Fibroblast of lung (primary cell): ENCODE measurements at regions not wholly inside any gene's neighbourhood (a gene's known extent, or its start where the extent isn't known, plus 50 kb on each side); places are given as distances from the start of the nearest gene placed in this dataset.

ENCODE experiments used
- DNase-seq, 2 donors: peaks; one replicate each; pipeline versions ENCODE4 v3.0.0 to v3.0.0-alpha.2; 2010; ENCODE audit warnings: low read depth in 2 of 2
- H2AFZ ChIP-seq: 2 replicates; pipeline ENCODE4 v1.5.1; 2012; ENCODE audit warnings: low read length, control low read depth, inconsistent platforms
- H3K27ac ChIP-seq: 2 replicates; pipeline ENCODE4 v1.5.1; 2011; ENCODE audit warnings: low read length, control low read depth; ENCODE audit not compliant: insufficient read depth
- H3K27me3 ChIP-seq: 2 replicates; pipeline ENCODE4 v1.5.1; 2011; ENCODE audit warnings: mild to moderate bottlenecking, low read length; ENCODE audit not compliant: control insufficient read depth, insufficient read depth
- H3K36me3 ChIP-seq: 2 replicates; pipeline ENCODE4 v1.5.1; 2011; ENCODE audit warnings: low read length; ENCODE audit not compliant: control insufficient read depth, insufficient read depth
- H3K4me1 ChIP-seq: 2 replicates; pipeline ENCODE4 v1.5.1; 2011; ENCODE audit warnings: low read length; ENCODE audit not compliant: control insufficient read depth, insufficient read depth; ENCODE audit errors: extremely low read depth
- H3K4me2 ChIP-seq: 2 replicates; pipeline ENCODE4 v1.5.1; 2011; ENCODE audit warnings: low read length, control low read depth; ENCODE audit not compliant: insufficient read depth; ENCODE audit errors: extremely low read depth
- H3K4me3 ChIP-seq, 4 experiments: fragments of 200-600 bp in 1 of 4; sonication (generic) in 1 of 4; replicated peaks in 1 of 4; 2 replicates each; pipeline ENCODE4 v1.5.1; 2011 to 2016; ENCODE audit warnings: low read length in 4 of 4, low read depth in 3 of 4, mild to moderate bottlenecking in 3 of 4, control low read depth in 2 of 4, inconsistent platforms in 1 of 4, mixed read lengths in 1 of 4; ENCODE audit not compliant: insufficient read depth in 1 of 4; ENCODE audit errors: control extremely low read depth in 1 of 4
- H3K79me2 ChIP-seq: 2 replicates; pipeline ENCODE4 v1.5.1; 2012; ENCODE audit warnings: mild to moderate bottlenecking, low read length, inconsistent platforms; ENCODE audit not compliant: control insufficient read depth, insufficient read depth
- H3K9ac ChIP-seq: 2 replicates; pipeline ENCODE4 v1.5.1; 2011; ENCODE audit warnings: mild to moderate bottlenecking, low read length, control low read depth; ENCODE audit not compliant: insufficient read depth
- H3K9me3 ChIP-seq: 2 replicates; pipeline ENCODE4 v1.5.1; 2012; ENCODE audit warnings: low read depth, low read length; ENCODE audit not compliant: control insufficient read depth, insufficient read depth
- H4K20me1 ChIP-seq: 2 replicates; pipeline ENCODE4 v1.5.1; 2011; ENCODE audit warnings: low read length; ENCODE audit not compliant: control insufficient read depth, insufficient read depth; ENCODE audit errors: extremely low read depth
- EZH2 ChIP-seq: IDR thresholded peaks from 2 replicates; pipeline ENCODE4 v1.5.1; 2012; ENCODE audit warnings: low read length, control low read depth, mild to moderate bottlenecking; ENCODE audit errors: missing control alignments
- TF ChIP-seq, protein P1 (sequence below), 2 donors: IDR thresholded peaks in 1 of 2; conservative IDR thresholded peaks in 1 of 2; 1 replicate in 1 of 2; 2 replicates in 1 of 2; pipeline ENCODE4 v1.5.1; 2011 to 2012; ENCODE audit warnings: low read length in 2 of 2, control low read depth in 1 of 2, inconsistent platforms in 1 of 2, low read depth in 1 of 2, mild to moderate bottlenecking in 1 of 2

DNA sequence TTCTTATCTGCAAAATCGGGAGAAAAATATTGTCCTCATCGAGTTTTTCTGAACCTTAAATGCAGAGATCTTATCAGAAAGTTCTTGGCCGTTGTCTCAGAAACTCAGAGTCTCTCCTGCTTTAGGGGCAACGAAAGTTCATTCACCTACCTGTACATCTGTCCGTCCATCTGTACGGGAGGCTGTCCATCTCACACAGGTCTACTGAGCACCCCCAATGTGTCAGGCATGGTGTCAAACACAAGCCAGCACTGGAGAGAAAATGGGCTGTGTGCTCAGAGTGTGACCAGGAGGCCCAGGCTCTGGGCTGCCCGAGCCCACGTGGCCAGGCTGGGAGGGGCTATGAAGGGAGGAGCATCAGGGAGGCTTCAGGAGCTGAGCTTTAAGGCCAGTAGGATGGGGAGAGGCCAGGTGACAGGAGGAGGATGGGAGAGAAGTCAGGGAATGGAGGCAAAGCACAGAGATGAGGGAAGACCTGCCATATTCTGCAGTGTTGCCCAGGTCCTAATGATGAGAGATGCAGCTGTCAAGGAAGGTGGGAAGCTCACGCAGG is 62.4 kb upstream of the MYEOV start:
- Histone ChIP-seq H3K4me3 (no peak overlapping the region), H3K27me3 (peaks cover 5% of the 10 kb centered on the region), H3K9me3 (no peaks in the 10 kb centered on the region)

DNA sequence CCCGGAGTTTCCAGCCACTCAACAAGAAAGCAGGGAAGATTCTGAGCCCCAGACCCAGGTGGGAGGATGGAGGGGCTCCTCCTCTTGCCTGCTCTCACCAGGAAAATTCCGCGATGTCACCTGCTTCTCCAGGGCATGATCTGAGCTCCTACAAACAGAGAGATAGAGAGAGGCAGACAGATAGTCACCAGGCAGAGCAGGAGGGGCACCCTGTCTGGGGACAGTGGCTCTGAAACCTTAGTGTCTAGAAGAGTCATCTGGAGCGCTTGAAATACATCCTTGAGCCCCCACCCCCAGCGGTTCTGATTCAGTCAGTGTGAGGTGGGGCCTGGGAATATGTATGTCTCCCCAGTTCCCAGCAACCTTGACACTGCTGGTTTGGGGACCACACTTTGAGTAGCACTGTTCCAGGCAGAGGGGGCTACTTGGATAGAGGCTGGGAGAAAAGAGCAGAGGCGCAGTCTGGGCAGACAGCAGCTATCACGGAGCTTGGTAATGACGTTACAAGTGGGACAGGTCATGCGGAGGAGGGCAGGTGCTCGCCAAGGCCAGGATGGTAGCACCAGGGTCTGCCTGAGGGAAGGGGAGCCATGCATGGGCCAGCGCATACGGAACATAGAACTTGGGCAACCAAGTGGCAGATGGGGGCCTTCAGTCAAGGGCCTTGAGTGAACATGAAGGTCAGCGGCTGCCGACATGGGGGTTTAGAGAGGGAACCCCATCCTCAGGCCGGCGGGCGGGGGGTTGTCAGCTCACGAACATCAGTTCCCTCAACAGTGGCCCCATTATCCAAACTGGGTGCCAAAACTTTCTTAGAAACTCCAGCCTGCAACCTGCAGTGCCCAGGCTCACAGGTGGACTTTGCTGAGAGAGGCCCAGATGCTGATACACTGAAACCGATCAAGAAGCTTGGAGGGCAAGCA is 60.9 kb upstream of the MYEOV start:
- H3K27ac ChIP-seq, result no peak overlapping the region
- no peaks in the 10 kb centered on the region for H3K79me2 ChIP-seq
- H3K4me1 ChIP-seq, result no peaks in the 10 kb centered on the region
- H3K4me3 ChIP-seq, result no peak overlapping the region
- H3K27me3 ChIP-seq, result peaks cover 5% of the 10 kb centered on the region
- no peak for DNase-seq
- H3K36me3 ChIP-seq, result no peaks in the 10 kb centered on the region
- H3K4me2 ChIP-seq, result no peak overlapping the region
- no peak overlapping the region for H3K9ac ChIP-seq
- H4K20me1 ChIP-seq, result no peaks in the 10 kb centered on the region
- no peak overlapping the region for H2AFZ ChIP-seq
- no peak for TF ChIP-seq EZH2
- TF ChIP-seq, protein P1, sequence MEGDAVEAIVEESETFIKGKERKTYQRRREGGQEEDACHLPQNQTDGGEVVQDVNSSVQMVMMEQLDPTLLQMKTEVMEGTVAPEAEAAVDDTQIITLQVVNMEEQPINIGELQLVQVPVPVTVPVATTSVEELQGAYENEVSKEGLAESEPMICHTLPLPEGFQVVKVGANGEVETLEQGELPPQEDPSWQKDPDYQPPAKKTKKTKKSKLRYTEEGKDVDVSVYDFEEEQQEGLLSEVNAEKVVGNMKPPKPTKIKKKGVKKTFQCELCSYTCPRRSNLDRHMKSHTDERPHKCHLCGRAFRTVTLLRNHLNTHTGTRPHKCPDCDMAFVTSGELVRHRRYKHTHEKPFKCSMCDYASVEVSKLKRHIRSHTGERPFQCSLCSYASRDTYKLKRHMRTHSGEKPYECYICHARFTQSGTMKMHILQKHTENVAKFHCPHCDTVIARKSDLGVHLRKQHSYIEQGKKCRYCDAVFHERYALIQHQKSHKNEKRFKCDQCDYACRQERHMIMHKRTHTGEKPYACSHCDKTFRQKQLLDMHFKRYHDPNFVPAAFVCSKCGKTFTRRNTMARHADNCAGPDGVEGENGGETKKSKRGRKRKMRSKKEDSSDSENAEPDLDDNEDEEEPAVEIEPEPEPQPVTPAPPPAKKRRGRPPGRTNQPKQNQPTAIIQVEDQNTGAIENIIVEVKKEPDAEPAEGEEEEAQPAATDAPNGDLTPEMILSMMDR (conservative IDR thresholded peaks at IDR 0.05 in 1 of 2, IDR thresholded peaks at IDR 0.05 in 1 of 2; ENCODE audit: low read depth in 1 of 2, low read length in 2 of 2), result no peak
- H3K9me3 ChIP-seq, result no peaks in the 10 kb centered on the region

More for the DNA sequence above, 62.4 kb upstream of the MYEOV start:
- no peak for DNase-seq
- no peaks in the 10 kb centered on the region for H3K79me2 ChIP-seq
- no peaks in the 10 kb centered on the region for H3K4me1 ChIP-seq
- H3K27ac ChIP-seq, result no peak overlapping the region
- TF ChIP-seq, protein P1 (conservative IDR thresholded peaks at IDR 0.05 in 1 of 2, IDR thresholded peaks at IDR 0.05 in 1 of 2; ENCODE audit: low read depth in 1 of 2, low read length in 2 of 2), result no peak
- TF ChIP-seq EZH2, result no peak
- H3K4me2 ChIP-seq, result no peak overlapping the region
- no peak overlapping the region for H3K9ac ChIP-seq
- no peaks in the 10 kb centered on the region for H4K20me1 ChIP-seq
- no peaks in the 10 kb centered on the region for H3K36me3 ChIP-seq
- no peak overlapping the region for H2AFZ ChIP-seq

DNA sequence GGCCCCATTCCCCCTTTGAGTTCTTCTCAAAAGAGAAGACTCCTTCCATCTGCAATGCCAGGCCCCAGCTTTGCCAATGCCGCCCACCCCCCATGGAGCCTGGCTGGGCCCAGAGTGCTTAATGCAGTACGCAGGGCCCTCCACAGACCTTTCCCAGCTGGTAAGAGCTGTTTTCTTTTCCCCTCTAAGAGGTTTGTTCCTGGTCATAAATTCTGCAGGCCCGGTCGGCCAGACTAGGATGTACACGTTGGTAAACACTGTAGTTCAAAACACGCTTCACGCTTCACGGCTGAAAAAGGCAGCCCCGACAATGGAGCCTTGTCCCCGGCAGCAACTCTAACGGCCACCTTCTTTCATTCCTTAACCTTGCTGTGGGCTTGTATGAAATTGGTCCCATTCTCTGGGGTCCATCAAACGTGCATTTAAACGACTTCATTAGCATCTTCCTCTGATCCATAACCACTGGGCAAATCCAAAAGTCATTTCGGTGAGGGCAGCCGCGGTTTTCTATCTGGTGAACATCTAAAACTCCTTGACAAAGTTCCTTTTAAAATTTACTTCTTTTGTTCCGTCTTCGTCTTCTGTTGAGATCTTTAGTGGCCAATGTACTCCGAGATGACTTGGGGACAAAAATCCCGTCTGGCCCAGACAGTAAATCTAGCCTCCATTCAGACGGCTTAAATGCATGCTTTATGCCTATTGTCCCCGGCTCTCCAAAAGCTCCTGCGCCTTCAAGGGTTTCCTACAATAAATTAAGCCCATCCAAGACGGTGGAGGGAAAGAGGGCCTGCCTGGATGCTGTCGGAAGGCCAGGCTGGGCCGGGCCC is 60.0 kb upstream of the MYEOV start:
- no peak overlapping the region for H3K4me3 ChIP-seq
- no peak for TF ChIP-seq EZH2
- TF ChIP-seq, protein P1 (conservative IDR thresholded peaks at IDR 0.05 in 1 of 2, IDR thresholded peaks at IDR 0.05 in 1 of 2; ENCODE audit: low read depth in 1 of 2, low read length in 2 of 2), result no peak
- no peak overlapping the region for H3K4me2 ChIP-seq

More for the DNA sequence above, 60.0 kb upstream of the MYEOV start:
- H3K27me3 ChIP-seq, result peaks cover 3% of the 10 kb centered on the region
- no peaks in the 10 kb centered on the region for H3K9me3 ChIP-seq
- no peak overlapping the region for H2AFZ ChIP-seq
- no peak overlapping the region for H3K9ac ChIP-seq
- no peak for DNase-seq
- H3K36me3 ChIP-seq, result no peaks in the 10 kb centered on the region
- no peak overlapping the region for H3K27ac ChIP-seq
- no peaks in the 10 kb centered on the region for H3K4me1 ChIP-seq
- no peaks in the 10 kb centered on the region for H4K20me1 ChIP-seq
- H3K79me2 ChIP-seq, result no peaks in the 10 kb centered on the region
